GM19463 (cell line): ENCODE measurements at regions not wholly inside any gene's neighbourhood (a gene's known extent, or its start where the extent isn't known, plus 50 kb on each side); places are given as distances from the start of the nearest gene placed in this dataset.

Source experiments
- ATAC-seq: cut with Tn5 transposase; IDR thresholded peaks from one replicate; pipeline ENCODE4 v1.9.1; 2021; ENCODE audit warnings: mild to moderate bottlenecking, moderate library complexity; ENCODE audit not compliant: unreplicated experiment

DNA sequence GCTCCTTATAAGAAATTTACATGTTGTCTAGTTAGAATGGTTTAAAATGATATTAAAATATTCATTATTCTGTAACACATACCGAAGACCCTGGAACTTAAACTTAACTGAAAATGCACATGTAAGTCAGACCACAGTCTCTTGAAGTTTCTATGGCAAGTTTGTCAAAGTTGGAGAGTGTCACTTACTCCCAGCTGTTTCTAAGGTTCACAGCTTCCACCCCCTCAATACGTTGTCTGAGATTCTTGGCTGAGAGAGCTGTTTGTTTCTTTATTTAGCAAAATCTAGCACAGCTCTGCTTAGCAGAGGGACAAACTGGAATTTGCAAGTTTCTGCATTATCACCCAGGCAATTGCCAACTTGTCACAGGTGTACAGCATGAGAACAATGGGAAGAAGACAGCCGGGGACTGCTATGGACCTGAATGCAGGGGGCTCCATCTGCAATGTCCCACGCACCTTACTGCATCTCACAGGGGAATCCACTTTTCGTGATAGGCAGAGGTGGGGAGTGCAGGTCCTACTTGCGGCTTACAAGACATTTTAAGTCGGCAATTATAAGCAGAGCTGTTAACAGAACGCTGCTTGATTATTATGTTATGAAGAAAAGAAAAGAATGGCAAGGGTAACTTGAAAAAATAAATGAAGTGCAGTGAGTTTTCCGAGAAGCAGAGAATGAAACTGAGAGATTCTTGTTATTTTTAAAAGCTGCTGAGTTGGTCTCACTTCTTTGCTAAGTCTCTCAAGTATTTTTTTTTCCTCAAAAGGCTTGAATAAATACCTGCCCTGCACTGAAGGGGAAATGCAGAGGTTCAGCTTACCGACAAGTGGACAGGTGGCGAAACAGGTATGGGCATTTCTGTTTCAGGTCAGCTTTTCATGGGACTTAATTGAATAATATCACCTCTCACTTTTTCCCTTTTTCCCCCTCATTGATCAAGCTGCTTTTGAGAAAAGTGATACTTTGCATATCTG, 1072.1 kb upstream of the FANCL start:
- ATAC-seq = no peak

DNA sequence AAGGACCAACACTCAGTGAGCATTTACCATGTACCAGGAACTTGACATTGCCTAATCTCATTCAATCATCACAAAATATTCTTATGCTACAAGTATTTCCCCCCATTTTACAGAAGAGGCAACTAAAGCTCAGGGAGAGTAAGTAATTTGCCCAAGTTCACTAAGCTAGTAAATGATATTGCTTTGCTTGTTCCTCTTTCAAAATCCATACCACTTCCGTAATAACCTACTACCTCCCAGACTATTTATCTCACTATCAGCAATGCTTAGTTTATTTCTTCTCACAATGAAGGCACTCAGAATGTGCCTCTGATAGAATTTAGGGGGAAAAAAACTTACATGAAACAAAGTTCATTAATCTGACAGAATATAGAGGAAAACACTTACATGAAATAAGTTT, 1070.9 kb upstream of the FANCL start:
- no peak for ATAC-seq

DNA sequence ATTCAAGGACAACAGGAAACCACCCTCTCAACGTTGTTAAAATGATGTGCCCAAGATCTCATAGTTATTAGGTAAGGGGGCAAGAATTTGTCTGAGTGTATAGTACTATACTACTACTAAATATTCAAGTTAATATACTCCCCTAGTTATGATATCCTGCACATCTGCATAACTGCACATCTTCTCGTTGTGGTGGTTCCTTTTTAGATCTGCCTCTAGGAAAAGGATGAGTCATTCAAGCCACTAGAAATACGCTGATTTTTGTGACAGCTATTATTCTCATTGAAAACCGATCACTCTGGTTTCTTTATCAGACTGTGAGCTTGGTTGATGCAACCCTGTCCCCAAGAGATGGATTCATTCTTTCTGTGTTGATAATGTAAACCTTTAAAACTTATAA, 1067.0 kb upstream of the FANCL start:
- no peak for ATAC-seq

DNA sequence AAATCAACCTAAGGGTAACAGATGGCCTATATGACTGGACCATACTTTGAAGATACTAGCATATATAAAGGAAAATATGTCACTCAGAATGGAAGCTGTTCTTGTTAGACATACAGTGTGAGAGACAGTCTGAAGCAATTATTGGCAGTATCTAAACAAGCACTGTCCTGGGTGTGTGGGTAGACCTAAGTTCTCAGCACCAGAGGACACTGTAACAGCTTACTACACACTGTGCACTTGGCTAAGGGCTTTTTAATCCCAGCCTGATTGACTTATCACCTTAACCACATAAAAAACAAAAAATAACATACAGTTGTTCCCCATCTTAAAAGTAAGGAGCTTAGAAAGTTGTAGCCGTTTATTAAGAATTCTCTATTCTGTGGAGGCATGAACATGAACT, 1066.1 kb upstream of the FANCL start:
- ATAC-seq = no peak

DNA sequence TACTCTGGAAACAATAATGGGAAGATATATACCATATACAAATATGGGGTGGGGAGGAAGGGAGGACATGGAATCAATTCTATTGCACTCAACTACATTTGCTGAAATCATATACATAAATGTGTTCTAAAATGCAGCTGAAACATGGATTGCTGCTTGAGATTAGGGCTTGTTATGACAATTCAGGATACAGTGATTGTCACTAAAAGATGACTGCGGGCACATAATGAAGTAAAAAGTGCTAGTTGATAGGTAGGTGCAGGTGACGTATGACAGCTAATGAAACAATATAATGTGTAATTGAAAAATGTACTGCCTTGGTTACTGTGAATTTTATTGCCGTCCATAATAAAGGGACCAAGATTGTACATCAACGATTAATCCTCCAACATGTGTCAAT, 1062.1 kb upstream of the FANCL start:
- no peak for ATAC-seq

DNA sequence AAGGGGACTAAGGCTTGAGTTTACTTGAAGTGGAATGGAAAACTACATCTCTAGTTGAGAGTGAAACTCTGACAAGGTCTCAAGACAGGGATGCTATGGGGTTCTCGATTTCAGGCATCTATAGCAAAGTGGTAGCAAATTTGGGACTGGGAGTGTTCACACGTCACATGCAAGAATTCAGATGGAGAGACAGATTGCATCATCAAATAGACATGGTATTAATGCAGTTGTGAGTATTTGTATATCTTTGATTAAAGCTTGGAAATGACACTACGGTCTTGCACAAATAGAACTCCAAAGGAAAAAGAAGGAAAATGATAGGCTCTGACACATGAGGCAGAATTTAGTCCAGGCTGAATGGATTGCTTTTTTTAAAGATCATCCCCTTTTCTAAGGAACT, 1061.6 kb upstream of the FANCL start:
- ATAC-seq = no peak

DNA sequence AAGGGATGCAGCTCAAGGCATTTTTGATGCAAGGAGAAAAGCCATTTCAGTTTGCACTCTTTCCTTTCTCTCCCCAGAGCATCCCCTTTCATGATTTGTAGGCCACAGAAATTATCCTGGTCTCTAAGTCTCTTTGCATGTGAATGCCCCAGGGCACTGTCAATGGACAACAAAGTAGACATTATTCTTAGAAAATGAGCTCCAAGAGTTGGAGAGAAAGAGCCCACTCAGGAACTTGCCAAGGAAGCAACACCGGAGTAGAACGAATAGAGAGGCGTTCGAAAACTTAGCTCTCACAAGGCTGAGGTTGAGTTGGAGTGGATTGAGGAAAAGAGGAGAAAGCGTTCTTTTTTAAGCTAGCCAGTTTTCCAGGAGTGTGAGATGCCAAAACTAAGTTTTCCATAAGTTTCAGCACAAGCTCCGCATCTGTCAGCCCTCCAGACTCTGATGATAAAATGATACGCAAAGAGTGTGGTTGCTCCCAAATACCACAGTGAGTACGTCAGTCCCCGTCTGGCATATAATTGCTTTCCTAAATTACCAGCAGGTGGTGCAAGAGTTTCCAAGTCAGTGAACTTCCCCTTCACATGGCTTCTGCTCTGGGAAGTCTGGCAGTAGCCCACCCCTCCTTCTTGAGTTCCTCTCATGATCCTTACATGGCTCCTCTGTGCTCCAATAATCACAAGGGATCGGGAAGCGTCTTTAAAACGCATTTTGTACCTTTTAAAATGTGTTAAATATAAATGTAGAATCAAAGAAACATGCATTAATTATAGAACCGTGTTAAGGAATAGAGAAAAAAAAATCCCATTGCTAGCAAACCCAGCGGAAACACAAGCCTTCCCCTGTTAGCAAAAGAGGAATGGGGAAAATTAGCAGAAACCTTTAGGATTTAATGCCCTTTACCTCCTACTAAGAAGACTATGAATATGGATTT, 1060.6 kb upstream of the FANCL start:
- peak; percentile 63 for ATAC-seq

DNA sequence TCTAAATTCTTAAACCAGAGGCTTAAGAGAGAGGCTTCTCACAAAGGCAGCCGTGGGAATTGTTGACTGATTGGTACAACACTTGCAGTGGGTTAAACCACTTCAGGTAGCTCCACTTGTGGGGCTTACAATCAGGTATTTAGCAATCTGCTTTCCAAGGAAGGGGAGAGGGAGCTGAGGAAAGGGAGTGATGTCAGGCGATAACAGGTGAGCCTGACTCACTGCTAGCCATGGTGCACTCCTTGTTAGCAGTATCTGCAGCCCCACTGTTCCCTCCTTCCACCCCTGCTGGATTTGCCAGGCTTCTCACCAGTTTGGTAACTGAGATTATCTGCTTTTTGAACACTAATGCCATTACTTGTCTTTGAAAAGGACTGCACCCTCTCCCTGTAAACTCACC, 1056.7 kb upstream of the FANCL start:
- no peak for ATAC-seq

DNA sequence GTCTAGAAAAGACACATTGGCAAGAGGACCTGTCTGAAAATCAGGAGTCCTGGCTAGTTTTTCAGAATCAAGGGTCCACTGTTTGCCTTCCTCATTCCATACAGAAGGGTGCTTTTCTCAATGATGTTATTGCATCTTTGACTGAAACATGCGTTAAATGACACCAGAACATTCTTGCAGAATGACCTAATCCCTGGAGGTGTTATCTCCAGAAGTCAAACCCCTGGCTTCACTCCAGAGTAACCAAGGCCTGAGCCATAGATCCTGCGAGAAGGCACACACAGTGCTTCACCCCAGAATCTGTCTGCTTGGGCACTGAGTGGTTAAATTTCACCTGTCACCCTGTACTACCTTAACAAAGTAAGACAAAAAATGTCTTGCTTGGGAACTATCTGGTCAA, 1055.2 kb upstream of the FANCL start:
- no peak for ATAC-seq

DNA sequence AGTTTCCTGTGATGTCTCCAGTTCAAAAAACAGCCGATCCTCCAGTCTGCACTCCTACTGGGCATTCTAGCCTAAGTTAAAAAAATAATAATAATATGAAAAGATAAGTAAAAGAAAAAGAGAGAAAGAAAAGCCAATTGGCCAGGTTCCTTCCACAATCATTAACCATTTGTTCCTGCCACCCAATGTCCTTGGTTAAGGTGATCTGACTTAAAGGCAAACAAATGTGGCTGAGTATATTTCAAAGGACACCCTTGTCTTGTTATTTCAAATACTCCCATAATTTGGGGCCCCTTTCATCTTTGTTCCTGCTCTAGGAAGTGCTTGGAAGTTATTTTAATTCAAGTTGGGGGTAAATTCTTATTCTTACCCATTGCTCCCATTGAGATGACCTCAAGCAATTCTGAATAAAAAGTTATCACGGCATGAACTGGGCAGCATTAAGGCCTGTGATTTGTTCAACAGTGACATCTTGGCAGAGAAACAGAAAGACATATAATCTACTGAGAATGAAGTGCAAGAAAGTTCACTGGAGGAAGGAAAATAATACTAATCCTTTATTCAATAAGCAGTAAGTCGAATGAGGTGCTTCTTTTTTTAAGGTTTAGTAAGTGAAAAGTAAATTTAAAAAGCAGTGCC, 1054.5 kb upstream of the FANCL start:
- no peak for ATAC-seq

DNA sequence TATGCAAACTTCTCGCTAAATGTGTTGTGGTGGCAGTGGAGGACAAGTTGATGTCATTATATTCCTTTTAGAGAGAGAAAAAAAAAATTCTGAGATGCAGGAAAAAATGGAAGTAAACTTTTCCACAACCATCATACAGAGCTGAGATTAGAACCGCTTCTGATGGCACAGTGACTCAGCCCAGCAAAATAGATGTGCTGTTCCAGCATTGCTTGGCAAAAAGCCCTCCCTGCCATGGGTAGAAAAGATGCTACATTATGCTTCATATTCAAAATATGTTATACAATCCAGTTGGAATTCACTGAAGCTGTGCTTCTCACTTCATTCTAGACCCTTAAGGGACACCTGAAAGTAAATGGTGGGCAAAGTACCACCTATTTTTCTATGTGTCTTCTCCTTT, 1047.6 kb upstream of the FANCL start:
- no peak for ATAC-seq

DNA sequence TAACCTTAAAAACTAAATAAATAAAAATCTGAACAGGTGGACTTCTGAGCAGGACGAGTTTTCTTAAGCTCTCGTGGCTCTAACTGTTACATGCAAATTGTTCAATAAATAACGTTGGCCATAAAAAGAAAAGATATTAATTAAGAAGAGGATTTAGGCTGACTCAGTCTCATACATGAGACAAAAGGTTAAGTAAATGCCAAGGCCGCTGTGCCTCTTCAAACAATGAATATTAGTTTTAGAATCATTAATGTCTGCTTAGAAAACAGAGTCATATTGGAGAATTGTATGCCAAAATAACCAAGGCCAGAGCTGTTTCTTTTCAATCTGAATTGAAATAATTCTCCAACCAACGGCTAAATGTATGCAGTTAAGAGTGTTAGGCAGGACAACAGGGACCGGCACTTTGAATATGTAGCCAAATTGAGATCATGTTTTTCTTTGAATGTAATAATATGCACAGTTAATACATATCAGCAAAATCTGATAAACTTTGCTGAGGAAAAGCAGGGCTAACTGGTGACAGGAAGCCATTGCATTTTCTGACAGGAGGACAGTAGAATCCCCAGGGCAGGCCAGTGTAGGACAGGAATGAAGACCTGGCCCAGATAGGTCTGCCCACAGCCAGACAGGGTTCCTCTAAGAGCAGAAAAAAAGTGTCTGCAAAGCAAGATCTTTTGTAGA, 1041.4 kb upstream of the FANCL start:
- no peak for ATAC-seq

DNA sequence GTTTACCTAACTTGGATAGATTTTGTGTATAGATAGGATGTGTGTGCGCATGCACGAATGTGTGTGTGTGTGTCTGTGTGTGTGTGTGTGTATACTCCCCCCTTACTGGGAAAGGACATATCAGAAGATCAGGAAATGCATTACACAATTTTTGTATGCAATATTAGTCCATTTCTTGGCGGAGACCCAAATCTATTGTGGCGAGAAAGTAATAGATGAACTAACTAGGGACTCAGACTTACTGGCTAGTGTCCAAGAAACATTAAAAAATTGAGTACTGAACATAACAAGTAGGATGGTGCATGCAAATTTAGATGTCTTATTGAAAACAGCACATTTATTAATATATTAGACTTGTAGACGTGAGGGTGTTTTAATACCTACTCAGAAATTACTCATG, 1036.5 kb upstream of the FANCL start:
- ATAC-seq = no peak

DNA sequence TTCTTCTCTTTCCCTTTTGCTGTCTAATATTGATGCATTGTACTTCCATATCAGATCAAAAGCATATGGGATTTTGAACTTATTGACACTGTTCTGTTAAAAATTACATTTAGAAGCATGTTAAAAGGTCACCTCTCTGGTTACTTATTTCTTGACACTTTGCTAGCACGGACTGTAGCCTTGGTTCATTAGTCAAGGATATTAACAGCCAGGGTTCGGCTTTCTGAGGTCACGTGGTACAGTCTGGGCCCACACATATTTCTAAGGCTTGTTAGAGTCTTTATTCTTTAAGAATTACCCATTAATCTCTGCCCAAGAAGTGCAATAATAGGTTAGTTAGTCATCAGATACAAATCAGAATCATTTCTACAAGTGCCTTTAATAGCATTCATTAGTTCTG, 1035.8 kb upstream of the FANCL start:
- ATAC-seq = peak; percentile 65

DNA sequence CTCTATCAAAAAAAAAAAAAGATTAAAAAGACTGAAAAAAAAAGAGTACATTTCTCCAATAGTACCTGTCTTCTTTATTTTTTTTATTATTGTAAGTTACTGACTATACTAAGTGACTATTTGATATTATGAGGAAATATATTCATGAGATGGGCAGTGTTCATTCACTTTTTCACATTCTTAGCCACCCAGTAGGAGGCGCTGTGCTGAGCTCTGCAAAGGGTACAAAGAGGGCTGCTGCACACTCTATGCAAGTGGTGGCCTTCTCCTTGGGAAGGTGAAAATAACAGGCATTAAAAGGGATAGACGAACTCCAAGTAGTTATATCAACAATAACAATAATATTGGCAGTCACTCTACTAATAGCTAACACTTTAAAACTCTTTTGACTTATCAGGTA, 1034.9 kb upstream of the FANCL start:
- ATAC-seq = peak; percentile 37

DNA sequence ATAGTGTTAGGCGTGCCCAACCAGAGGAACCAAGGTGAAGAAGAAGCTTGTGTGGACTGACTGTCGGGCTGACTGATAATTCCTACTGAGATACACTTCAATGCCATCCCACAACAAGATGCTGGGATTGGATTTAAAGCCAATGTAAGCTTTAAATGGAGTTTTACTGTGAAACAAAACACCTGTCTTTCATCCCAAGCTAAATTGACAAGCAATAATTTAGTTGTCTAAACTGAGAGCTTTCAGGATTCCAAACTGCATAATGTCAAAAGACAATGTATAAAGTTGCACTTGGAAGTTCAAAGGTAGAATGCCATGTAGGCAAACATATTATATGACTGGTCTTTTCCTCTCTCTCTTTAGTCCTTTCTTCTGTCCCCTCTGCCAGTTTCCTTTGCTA, 1025.3 kb upstream of the FANCL start:
- no peak for ATAC-seq

DNA sequence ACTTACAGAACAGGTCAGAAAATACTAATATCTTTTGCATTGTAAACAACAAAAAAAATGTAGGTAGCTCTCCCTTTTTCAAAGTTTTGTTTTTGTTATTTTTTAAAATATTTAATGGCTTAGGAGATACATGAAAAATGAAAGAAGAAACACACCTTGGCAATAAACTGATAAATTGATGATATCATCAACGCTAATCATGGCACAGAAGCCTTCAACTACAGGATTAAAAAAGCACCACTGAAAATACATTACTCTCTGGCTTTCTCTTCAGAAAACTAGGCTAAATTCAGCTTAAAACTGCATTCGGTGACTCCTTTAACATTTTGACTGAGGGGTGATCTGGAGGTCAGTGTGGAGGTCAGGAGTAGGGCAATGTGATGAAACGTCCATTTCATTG, 1018.8 kb upstream of the FANCL start:
- no peak for ATAC-seq

DNA sequence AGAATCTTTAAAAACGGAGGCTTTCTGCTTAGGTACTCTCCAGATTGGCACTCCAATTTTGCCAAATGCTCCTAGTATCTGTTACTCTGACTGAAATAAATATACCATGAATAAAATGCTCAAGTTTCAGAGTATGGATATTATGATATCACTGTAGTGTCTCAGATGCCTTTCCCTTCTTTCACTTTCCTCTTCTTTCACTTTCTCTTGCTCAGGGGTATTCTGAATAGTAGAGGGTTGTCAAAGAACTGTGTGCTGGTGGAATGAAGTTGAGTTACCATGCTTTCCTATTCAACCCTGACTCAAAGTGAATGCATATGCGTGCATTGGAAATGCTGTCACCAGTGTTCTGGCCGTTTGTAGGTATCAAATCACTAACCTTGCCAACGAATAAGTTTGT, 1015.2 kb upstream of the FANCL start:
- ATAC-seq = no peak

DNA sequence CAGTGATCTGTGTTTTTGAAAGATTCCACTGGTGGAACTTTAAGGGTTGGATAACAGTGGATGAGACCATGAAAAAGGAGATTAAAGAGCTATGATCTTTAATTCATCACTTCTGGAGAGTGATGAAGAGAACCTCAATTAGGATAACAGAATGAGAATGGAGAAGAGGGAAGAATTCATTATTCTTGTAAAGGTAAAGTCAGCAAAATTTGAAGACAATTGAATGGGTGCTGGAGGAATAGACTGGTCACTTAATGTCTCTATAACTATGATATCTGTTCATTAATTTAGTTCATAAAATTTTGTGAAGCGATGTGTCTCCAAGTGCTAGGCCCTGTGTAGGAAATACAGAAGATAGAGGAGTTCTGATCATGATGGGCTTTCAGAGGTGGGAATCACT, 1013.2 kb upstream of the FANCL start:
- no peak for ATAC-seq

DNA sequence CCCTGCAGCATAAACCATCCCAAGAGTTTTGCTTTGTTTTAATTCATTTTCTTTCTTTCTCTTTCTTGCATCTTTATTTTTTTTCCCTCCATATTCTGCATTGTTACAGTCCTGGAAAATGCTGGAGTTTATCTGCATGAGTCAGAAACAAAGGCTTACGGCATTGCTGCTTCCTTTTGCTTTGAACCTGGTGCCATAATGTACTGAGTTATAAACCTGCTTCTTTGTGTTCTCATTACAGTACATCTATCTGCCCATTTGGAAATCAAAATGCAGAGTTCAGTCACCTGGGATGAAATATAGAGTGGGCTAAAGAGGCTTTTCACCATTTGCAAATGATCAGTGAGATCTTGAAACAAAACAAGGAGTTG, 1009.2 kb upstream of the FANCL start:
- ATAC-seq = no peak
